ENCODE measurements at regions not wholly inside any gene's neighbourhood (a gene's known extent, or its start where the extent isn't known, plus 50 kb on each side); places are given as distances from the start of the nearest gene placed in this dataset.

GRCh38 chr2:198811198-198811597, 646.5 kb downstream of the SATB2 start:
- TF ChIP-seq CTCF (IDR thresholded peaks at IDR 0.05; ENCODE audit: extremely low read depth in 1 of 2, insufficient read depth in 1 of 2, low read depth in 1 of 2, low read length in 2 of 2): no peak
- no peak for TF ChIP-seq MYC (IDR thresholded peaks at IDR 0.05; ENCODE audit: low read depth, low read length)
- no peak for TF ChIP-seq EZH2 (IDR thresholded peaks at IDR 0.05; ENCODE audit: borderline replicate concordance, low read depth, low read length, severe bottlenecking)
- no peak for TF ChIP-seq POLR2A (IDR thresholded peaks at IDR 0.05; ENCODE audit: low read depth, low read length)
- no peak for TF ChIP-seq MAX (IDR thresholded peaks at IDR 0.05; ENCODE audit: insufficient read depth, insufficient read length)
- no peak for TF ChIP-seq POLR2AphosphoS5 (IDR thresholded peaks at IDR 0.05; ENCODE audit: insufficient read depth, low read depth, low read length)
- no peak for TF ChIP-seq JUN (IDR thresholded peaks at IDR 0.05; ENCODE audit: borderline replicate concordance, insufficient read depth, insufficient read length, low read depth)
- TF ChIP-seq FOS (IDR thresholded peaks at IDR 0.05; ENCODE audit: borderline replicate concordance, insufficient read depth, low read length): no peak
